Trophoblast cell (in vitro differentiated cells and primary cell): ENCODE measurements at regions not wholly inside any gene's neighbourhood (a gene's known extent, or its start where the extent isn't known, plus 50 kb on each side); places are given as distances from the start of the nearest gene placed in this dataset.
"Not testable (repeated sequence)": the region's sequence is repeated elsewhere in the genome, so short reads cannot be mapped to it uniquely, and the experiment has no call there.

Experiments used
- DNase-seq, 2 donors: peaks; one replicate each; pipeline ENCODE4 v3.0.0-alpha.2; 2016
- H2AFZ ChIP-seq: 2 replicates; pipeline ENCODE4 v1.6.1; 2013; ENCODE audit warnings: low read length, moderate library complexity, mild to moderate bottlenecking; ENCODE audit not compliant: insufficient read depth, poor library complexity
- H2AK5ac ChIP-seq: 2 replicates; pipeline ENCODE4 v1.6.1; 2013; ENCODE audit warnings: mild to moderate bottlenecking, low read length
- H2BK120ac ChIP-seq: 2 replicates; pipeline ENCODE4 v1.6.1; 2013; ENCODE audit warnings: low read length, mild to moderate bottlenecking, moderate library complexity; ENCODE audit not compliant: insufficient read depth, poor library complexity
- H2BK12ac ChIP-seq: 2 replicates; pipeline ENCODE4 v1.6.1; 2013; ENCODE audit warnings: mild to moderate bottlenecking, low read length, moderate library complexity
- H2BK5ac ChIP-seq: 2 replicates; pipeline ENCODE4 v1.6.1; 2013; ENCODE audit warnings: low read length, low read depth, moderate library complexity, mild to moderate bottlenecking; ENCODE audit not compliant: poor library complexity
- H3K14ac ChIP-seq: 2 replicates; pipeline ENCODE4 v1.6.1; 2013; ENCODE audit warnings: mild to moderate bottlenecking, low read length
- H3K18ac ChIP-seq: 2 replicates; pipeline ENCODE4 v1.6.1; 2013; ENCODE audit warnings: mild to moderate bottlenecking, low read length
- H3K23ac ChIP-seq: 2 replicates; pipeline ENCODE4 v1.6.1; 2013; ENCODE audit warnings: low read length
- H3K27ac ChIP-seq: 2 replicates; pipeline ENCODE4 v1.5.1; 2013; ENCODE audit warnings: low read depth, mild to moderate bottlenecking, inconsistent platforms, low read length, moderate library complexity
- H3K27me3 ChIP-seq: 2 replicates; pipeline ENCODE4 v1.6.1; 2013; ENCODE audit warnings: inconsistent platforms, mild to moderate bottlenecking, low read length, moderate library complexity; ENCODE audit not compliant: insufficient read depth
- H3K36me3 ChIP-seq, 2 experiments: 1 replicate in 1 of 2; 2 replicates in 1 of 2; pipeline ENCODE4 v1.6.1; 2013; ENCODE audit warnings: low read length in 2 of 2, mild to moderate bottlenecking in 2 of 2, moderate library complexity in 1 of 2; ENCODE audit not compliant: insufficient read depth in 2 of 2, control insufficient read depth in 1 of 2
- H3K4ac ChIP-seq: 2 replicates; pipeline ENCODE4 v1.6.1; 2013; ENCODE audit warnings: low read depth, mild to moderate bottlenecking, low read length, moderate library complexity
- H3K4me1 ChIP-seq, 2 experiments: 1 replicate in 1 of 2; 2 replicates in 1 of 2; pipeline ENCODE4 v1.6.1; 2013; ENCODE audit warnings: low read length in 2 of 2, mild to moderate bottlenecking in 2 of 2, moderate library complexity in 1 of 2; ENCODE audit not compliant: insufficient read depth in 2 of 2, control insufficient read depth in 1 of 2
- H3K4me2 ChIP-seq: 2 replicates; pipeline ENCODE4 v1.6.1; 2013; ENCODE audit warnings: inconsistent platforms, mild to moderate bottlenecking, low read length, moderate library complexity
- H3K4me3 ChIP-seq: 2 replicates; pipeline ENCODE4 v1.5.1; 2013; ENCODE audit warnings: mild to moderate bottlenecking, low read depth, low read length, inconsistent platforms
- H3K79me1 ChIP-seq: one replicate; pipeline ENCODE4 v1.6.1; 2013; ENCODE audit warnings: low read length
- H3K79me2 ChIP-seq: 2 replicates; pipeline ENCODE4 v1.6.1; 2013; ENCODE audit warnings: low read length, mild to moderate bottlenecking; ENCODE audit not compliant: control insufficient read depth, insufficient read depth, poor library complexity
- H3K9ac ChIP-seq: 2 replicates; pipeline ENCODE4 v1.6.1; 2013; ENCODE audit warnings: mild to moderate bottlenecking, low read length
- H3K9me3 ChIP-seq: 2 replicates; pipeline ENCODE4 v1.6.1; 2013; ENCODE audit warnings: low read depth, mild to moderate bottlenecking, control low read depth, inconsistent platforms, low read length; ENCODE audit not compliant: insufficient read depth
- H4K12ac ChIP-seq: 2 replicates; pipeline ENCODE4 v1.6.1; 2013; ENCODE audit warnings: low read depth, mild to moderate bottlenecking, low read length, moderate library complexity
- H4K8ac ChIP-seq: 2 replicates; pipeline ENCODE4 v1.6.1; 2013; ENCODE audit warnings: low read depth, mild to moderate bottlenecking, low read length, moderate library complexity
- H4K91ac ChIP-seq: one replicate; pipeline ENCODE4 v1.6.1; 2013; ENCODE audit warnings: low read depth, mild to moderate bottlenecking, low read length, moderate library complexity
- WGBS: extraction: QIAGEN DNeasy Blood & Tissue Kit; methylation state at CpG from one replicate; pipeline ENCODE4 v1.1.7; 2013; ENCODE audit warnings: missing lambda C conversion rate; ENCODE audit not compliant: insufficient read length, insufficient coverage; ENCODE audit errors: extremely low coverage; 5-methylcytosine and 5-hydroxymethylcytosine counted together

DNA sequence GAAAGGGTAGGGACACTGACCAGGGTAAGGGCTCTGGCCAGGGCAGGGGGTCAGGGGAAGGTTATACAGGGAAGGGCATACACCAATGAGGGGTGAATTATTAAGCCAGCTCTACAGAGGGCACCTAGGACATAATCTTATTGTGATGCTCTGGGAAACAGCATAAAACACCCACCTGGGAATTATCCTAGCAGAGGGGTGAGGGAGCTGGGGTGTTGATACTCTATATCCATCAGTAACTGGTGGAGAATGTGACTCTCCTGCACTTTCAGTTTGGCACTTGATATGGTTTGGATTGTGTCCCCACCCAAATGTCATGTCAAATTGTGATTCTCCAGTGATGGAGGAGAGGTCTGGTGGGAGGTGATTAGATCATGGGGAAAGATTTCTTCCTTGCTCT, 291.2 kb downstream of the ASMT start:
- H4K12ac ChIP-seq: no peak overlapping the region

DNA sequence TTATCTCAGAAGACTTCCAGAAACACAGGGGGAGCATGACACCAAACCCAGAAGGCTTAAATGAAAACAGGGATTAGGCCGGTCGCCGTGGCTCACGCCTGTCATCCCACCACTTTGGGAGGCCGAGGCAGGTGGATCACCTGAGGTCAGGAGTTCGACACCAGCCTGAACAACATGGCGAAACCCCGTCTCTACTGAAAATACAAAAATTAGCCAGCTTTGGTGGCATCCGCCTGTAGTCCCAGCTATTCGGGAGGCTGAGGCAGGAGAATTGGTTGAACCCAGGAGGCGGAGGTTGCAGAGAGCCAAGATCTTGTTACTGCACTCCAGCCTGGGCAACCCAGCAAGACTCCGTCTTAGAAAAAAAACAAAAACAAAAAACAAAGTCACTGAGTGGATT, 294.1 kb downstream of the ASMT start:
- H3K4me3 ChIP-seq, H3K4me2 ChIP-seq, H3K4me1 ChIP-seq, DNase-seq, H4K12ac ChIP-seq, H3K27ac ChIP-seq, H3K9me3 ChIP-seq, H2BK120ac ChIP-seq, H3K4ac ChIP-seq, H2BK5ac ChIP-seq, H3K36me3 ChIP-seq, H3K14ac ChIP-seq, H2AFZ ChIP-seq, H3K18ac ChIP-seq, H2BK12ac ChIP-seq, H4K91ac ChIP-seq, H3K79me2 ChIP-seq, H3K79me1 ChIP-seq, H4K8ac ChIP-seq, H3K27me3 ChIP-seq, H2AK5ac ChIP-seq, H3K23ac ChIP-seq, H3K9ac ChIP-seq: not testable (repeated sequence)
- no CpG with 5 or more reads among the region's 12 CpGs for WGBS

More for the DNA sequence above, 291.2 kb downstream of the ASMT start:
- Histone ChIP-seq H3K4me1 (no peaks in the 10 kb centered on the region), H3K9ac (no peak overlapping the region), H3K4me3 (no peak overlapping the region), H3K79me1 (no peaks in the 10 kb centered on the region), H4K8ac (no peak overlapping the region), H2AK5ac (no peak overlapping the region), H3K4ac (no peak overlapping the region), H3K18ac (no peak overlapping the region), H3K27ac (no peak overlapping the region), H3K27me3 (no peaks in the 10 kb centered on the region), H3K9me3 (peaks cover 2% of the 10 kb centered on the region), H2BK120ac (no peak overlapping the region), H2AFZ (no peak overlapping the region), H3K4me2 (no peak overlapping the region), H2BK12ac (no peak overlapping the region), H3K79me2 (no peaks in the 10 kb centered on the region), H2BK5ac (no peak overlapping the region), H3K14ac (no peak overlapping the region), H3K36me3 (no peaks in the 10 kb centered on the region), H4K91ac (no peak overlapping the region), H3K23ac (no peak overlapping the region)
- DNase-seq: no peak

DNA sequence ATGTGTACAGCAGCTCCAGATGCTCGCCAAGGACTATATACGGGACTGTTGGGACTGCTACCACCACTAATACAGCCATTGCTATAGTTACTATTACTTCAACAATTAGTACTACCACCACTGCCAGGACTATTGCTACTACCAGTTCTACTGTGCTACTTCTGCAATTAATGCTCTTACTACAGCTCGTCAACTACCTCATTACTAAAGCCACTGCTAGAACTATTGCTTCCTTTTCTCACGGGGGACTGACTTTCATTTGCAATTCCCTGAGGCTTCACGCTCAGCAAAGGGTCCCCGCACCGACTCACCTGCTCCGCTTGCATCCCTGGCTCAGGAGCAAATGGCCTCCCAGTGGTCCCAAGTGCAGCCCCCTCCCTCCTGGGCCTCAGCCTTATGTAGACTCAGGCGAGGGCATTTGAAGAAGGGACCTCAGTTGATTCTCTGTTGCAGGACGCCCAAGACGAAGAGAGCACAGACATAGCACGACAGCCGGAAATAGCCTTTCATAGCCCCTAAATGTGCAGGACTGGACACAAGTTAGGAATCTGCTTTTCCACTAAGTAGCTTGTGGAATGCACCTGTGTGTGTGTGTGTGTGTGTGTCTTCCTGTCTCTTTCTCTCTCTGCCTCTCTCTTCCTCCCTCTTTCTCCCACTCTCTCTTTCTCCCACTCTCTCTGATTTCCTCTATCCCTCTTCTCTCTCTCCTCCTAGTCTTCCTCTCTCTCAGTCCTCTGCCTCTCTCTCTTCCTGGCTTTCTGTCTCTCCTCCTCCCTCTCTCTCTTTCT, 294.8 kb downstream of the ASMT start:
- H4K12ac ChIP-seq: no peak overlapping the region
- DNase-seq: no peak
- no CpG with 5 or more reads among the region's 13 CpGs for WGBS

DNA sequence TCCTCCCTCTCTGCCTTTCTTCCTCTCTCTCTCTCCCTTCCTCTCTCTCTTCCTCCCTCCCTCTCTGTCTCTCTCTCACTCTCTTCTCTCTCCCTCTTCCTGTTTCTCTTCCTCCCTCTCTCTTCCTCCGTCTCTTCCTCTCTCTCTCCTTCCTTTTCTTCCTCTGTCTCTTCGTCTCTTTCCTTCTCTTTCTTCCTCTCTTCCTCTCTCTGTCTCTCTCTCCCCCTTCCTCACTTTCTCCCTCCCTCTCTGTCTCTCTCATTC, 295.3 kb downstream of the ASMT start:
- Histone ChIP-seq H3K4ac (no peak overlapping the region), H3K4me2 (no peak overlapping the region), H3K79me1 (no peaks in the 10 kb centered on the region), H4K12ac (no peak overlapping the region), H2BK12ac (no peak overlapping the region), H3K4me1 (no peaks in the 10 kb centered on the region), H3K9ac (no peak overlapping the region), H3K79me2 (no peaks in the 10 kb centered on the region), H3K4me3 (no peak overlapping the region), H2AFZ (no peak overlapping the region), H3K27ac (no peak overlapping the region), H3K36me3 (no peaks in the 10 kb centered on the region), H3K27me3 (no peaks in the 10 kb centered on the region), H4K8ac (no peak overlapping the region), H2BK120ac (no peak overlapping the region), H3K18ac (no peak overlapping the region), H4K91ac (no peak overlapping the region), H2AK5ac (no peak overlapping the region), H3K9me3 (peaks cover 2% of the 10 kb centered on the region), H3K14ac (no peak overlapping the region), H3K23ac (no peak overlapping the region), H2BK5ac (no peak overlapping the region)
- no CpG with 5 or more reads among the region's 2 CpGs for WGBS
- no peak for DNase-seq

More for the DNA sequence above, 294.8 kb downstream of the ASMT start:
- Histone ChIP-seq H3K9me3 (peaks cover 2% of the 10 kb centered on the region), H3K4ac (no peak overlapping the region), H2BK12ac (no peak overlapping the region), H3K79me1 (no peaks in the 10 kb centered on the region), H3K36me3 (no peaks in the 10 kb centered on the region), H3K9ac (no peak overlapping the region), H2BK120ac (no peak overlapping the region), H3K18ac (no peak overlapping the region), H3K79me2 (no peaks in the 10 kb centered on the region), H3K14ac (no peak overlapping the region), H3K4me3 (no peak overlapping the region), H3K23ac (no peak overlapping the region), H3K4me2 (no peak overlapping the region), H3K4me1 (no peaks in the 10 kb centered on the region), H2AFZ (no peak overlapping the region), H3K27me3 (no peaks in the 10 kb centered on the region), H4K91ac (no peak overlapping the region), H4K8ac (no peak overlapping the region), H2BK5ac (no peak overlapping the region), H3K27ac (no peak overlapping the region), H2AK5ac (no peak overlapping the region)
